Left kidney (tissue), 1 donor: ENCODE measurements at regions not wholly inside any gene's neighbourhood (a gene's known extent, or its start where the extent isn't known, plus 50 kb on each side); places are given as distances from the start of the nearest gene placed in this dataset.
A peak's percentile ranks its signal among the peaks of the same experiment; 100 is the strongest.

Experiments used
- DNase-seq: peaks from one replicate; pipeline ENCODE4 v3.0.0-alpha.2; 2013

GRCh38 chr4:17293901-17294300 is 218.0 kb downstream of the QDPR start:
- DNase-seq, result no peak

- no peak for DNase-seq
Measured at GRCh38 chr4:17288151-17288550, 223.7 kb downstream of the QDPR start.

GRCh38 chr4:17286752-17287460 is 225.0 kb downstream of the QDPR start:
- DNase-seq, result peak; percentile 19

GRCh38 chr4:17285747-17286146 is 226.1 kb downstream of the QDPR start:
- no peak for DNase-seq

GRCh38 chr4:17284323-17285175 is 227.3 kb downstream of the QDPR start:
- DNase-seq, result no peak

- DNase-seq, result no peak
Measured at GRCh38 chr4:17283832-17284231, 228.1 kb downstream of the QDPR start.

- no peak for DNase-seq
Measured at GRCh38 chr4:17283251-17283650, 228.6 kb downstream of the QDPR start.

- peak; percentile 24 for DNase-seq
Measured at GRCh38 chr4:17280261-17281018, 231.4 kb downstream of the QDPR start.

GRCh38 chr4:17276776-17277175 is 235.1 kb downstream of the QDPR start:
- no peak for DNase-seq

- DNase-seq, result no peak
Measured at GRCh38 chr4:17275836-17276235, 236.1 kb downstream of the QDPR start.

- no peak for DNase-seq
Measured at GRCh38 chr4:17273047-17273446, 238.8 kb downstream of the QDPR start.

GRCh38 chr4:17272154-17272553 is 239.7 kb downstream of the QDPR start:
- no peak for DNase-seq

GRCh38 chr4:17265653-17266052 is 246.2 kb downstream of the QDPR start:
- DNase-seq, result no peak

- DNase-seq, result no peak
Measured at GRCh38 chr4:17265139-17265538, 246.8 kb downstream of the QDPR start.

- DNase-seq, result no peak
Measured at GRCh38 chr4:17260166-17260907, 251.6 kb downstream of the QDPR start.

- DNase-seq, result no peak
Measured at GRCh38 chr4:17258106-17258505, 253.8 kb downstream of the QDPR start.

- DNase-seq, result no peak
Measured at GRCh38 chr4:17252131-17252530, 259.8 kb downstream of the QDPR start.

GRCh38 chr4:17251101-17251500 is 260.8 kb downstream of the QDPR start:
- DNase-seq, result no peak

GRCh38 chr4:17250591-17250990 is 261.3 kb downstream of the QDPR start:
- DNase-seq, result no peak

- DNase-seq, result no peak
Measured at GRCh38 chr4:17246656-17247055, 265.2 kb downstream of the QDPR start.

- DNase-seq, result no peak
Measured at GRCh38 chr4:17241835-17242234, 270.1 kb downstream of the QDPR start.

- DNase-seq, result no peak
Measured at GRCh38 chr4:17238633-17239032, 273.3 kb downstream of the QDPR start.
